ENCODE measurements at regions not wholly inside any gene's neighbourhood (a gene's known extent, or its start where the extent isn't known, plus 50 kb on each side); places are given as distances from the start of the nearest gene placed in this dataset.

DNA sequence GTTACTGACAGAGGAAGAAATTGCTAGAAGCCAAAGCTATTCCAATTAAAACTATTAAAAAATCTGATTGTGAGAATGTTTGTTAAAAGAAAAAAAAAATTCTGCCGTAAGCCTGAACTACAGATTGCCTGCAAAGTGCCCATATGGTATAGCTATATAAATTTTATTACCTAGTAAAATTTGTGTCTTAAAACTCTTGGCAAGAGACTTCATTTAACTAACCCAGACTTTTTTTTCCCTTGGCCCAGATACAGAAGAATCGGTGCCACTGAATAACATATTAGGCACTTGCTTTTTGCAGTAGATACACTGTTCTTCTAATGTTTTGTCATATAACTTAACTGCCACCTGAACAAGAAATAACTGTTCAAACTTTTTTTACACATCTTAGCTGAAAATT, 125.5 kb downstream of the RPS29 start:
- WGBS (ENCODE audit: insufficient coverage) = 100% methylated on average over 1 of the region's 2 CpGs
- H3K79me2 ChIP-seq (ENCODE audit: insufficient read depth, low read length) = no peaks in the 10 kb centered on the region
- H3K9ac ChIP-seq (ENCODE audit: insufficient read depth, low read length, poor library complexity, severe bottlenecking) = no peak overlapping the region
- no peaks in the 10 kb centered on the region for H4K20me1 ChIP-seq (ENCODE audit: insufficient read depth, low read length)
- no peak overlapping the region for H3K27ac Mint-ChIP-seq
- no peak for DNase-seq
- H3K36me3 ChIP-seq (replicated peaks in 1 of 2; ENCODE audit: control insufficient read depth in 1 of 2, insufficient read depth in 2 of 2, low read length in 2 of 2) = no peaks in the 10 kb centered on the region
- H3K4me1 Mint-ChIP-seq = no peaks in the 10 kb centered on the region
- intact Hi-C loops (cut with micrococcal nuclease) = loop anchor here in 1 of 2 donors (5.0 kb wide), 1 partner anchor 307 kb away; the partner anchor contains the start of gene KLHDC2
- no peaks in the 10 kb centered on the region for H3K36me3 Mint-ChIP-seq
- peaks cover 0 to 2% (median 0%) of the 10 kb centered on the region in 3 donors for H3K27me3 Mint-ChIP-seq (ENCODE audit: low read depth in 3 of 3)
- TF ChIP-seq, protein P1, sequence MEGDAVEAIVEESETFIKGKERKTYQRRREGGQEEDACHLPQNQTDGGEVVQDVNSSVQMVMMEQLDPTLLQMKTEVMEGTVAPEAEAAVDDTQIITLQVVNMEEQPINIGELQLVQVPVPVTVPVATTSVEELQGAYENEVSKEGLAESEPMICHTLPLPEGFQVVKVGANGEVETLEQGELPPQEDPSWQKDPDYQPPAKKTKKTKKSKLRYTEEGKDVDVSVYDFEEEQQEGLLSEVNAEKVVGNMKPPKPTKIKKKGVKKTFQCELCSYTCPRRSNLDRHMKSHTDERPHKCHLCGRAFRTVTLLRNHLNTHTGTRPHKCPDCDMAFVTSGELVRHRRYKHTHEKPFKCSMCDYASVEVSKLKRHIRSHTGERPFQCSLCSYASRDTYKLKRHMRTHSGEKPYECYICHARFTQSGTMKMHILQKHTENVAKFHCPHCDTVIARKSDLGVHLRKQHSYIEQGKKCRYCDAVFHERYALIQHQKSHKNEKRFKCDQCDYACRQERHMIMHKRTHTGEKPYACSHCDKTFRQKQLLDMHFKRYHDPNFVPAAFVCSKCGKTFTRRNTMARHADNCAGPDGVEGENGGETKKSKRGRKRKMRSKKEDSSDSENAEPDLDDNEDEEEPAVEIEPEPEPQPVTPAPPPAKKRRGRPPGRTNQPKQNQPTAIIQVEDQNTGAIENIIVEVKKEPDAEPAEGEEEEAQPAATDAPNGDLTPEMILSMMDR (IDR thresholded peaks at IDR 0.05) = no peak
- no peak overlapping the region for H3K4me3 Mint-ChIP-seq
- H2AFZ ChIP-seq (ENCODE audit: insufficient read depth, low read depth, low read length, poor library complexity, severe bottlenecking) = no peak overlapping the region
- no peaks in the 10 kb centered on the region for H3K27me3 ChIP-seq (ENCODE audit: control insufficient read depth in 2 of 2, insufficient read depth in 2 of 2, low read length in 2 of 2)
- H3K4me1 ChIP-seq (ENCODE audit: control insufficient read depth in 1 of 2, insufficient read depth in 2 of 2, low read length in 2 of 2) = no peaks in the 10 kb centered on the region
- H3K27ac ChIP-seq (ENCODE audit: low read depth in 1 of 2, low read length in 2 of 2) = no peak overlapping the region
- H3K9me3 Mint-ChIP-seq = no peaks in the 10 kb centered on the region
- no peak overlapping the region for H3K4me3 ChIP-seq (replicated peaks in 1 of 3; ENCODE audit: low read depth in 2 of 3, low read length in 3 of 3)
- no peaks in the 10 kb centered on the region for H3K9me3 ChIP-seq (replicated peaks in 1 of 2; ENCODE audit: control insufficient read depth in 1 of 2, insufficient read depth in 1 of 2, low read length in 2 of 2)
- H3K4me2 ChIP-seq (replicated peaks; ENCODE audit: extremely low read depth, low read length, poor library complexity, severe bottlenecking) = no peak overlapping the region

DNA sequence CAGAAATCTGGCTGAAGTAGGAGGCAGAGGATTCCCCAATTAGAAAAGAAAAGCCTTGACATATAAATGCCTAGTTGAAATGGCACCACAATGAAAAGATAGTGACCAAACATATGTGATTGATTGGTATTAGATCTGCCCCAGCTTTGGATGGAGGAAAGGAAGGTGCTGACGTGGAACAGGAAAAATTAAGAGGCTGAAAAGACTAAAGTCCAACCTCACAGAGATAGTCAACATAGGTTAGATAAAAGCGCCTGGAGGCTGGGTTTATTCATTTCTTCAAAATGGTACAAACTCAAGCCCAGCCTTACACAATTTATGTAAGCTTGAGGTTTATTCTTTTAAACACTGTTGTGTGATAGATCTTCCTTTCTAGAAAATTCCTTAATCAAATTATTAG, 129.6 kb downstream of the RPS29 start:
- WGBS (ENCODE audit: insufficient coverage) = no CpG with 5 or more reads among the region's 2 CpGs

More for the DNA sequence above, 129.6 kb downstream of the RPS29 start:
- H3K27ac ChIP-seq (ENCODE audit: low read depth in 1 of 2, low read length in 2 of 2) = no peak overlapping the region
- no peaks in the 10 kb centered on the region for H3K79me2 ChIP-seq (ENCODE audit: insufficient read depth, low read length)
- H3K9me3 ChIP-seq (replicated peaks in 1 of 2; ENCODE audit: control insufficient read depth in 1 of 2, insufficient read depth in 1 of 2, low read length in 2 of 2) = peaks cover 0 to 2% of the 10 kb centered on the region in 2 donors
- no peaks in the 10 kb centered on the region for H4K20me1 ChIP-seq (ENCODE audit: insufficient read depth, low read length)
- H3K4me1 ChIP-seq (ENCODE audit: control insufficient read depth in 1 of 2, insufficient read depth in 2 of 2, low read length in 2 of 2) = no peaks in the 10 kb centered on the region
- H3K9me3 Mint-ChIP-seq = peaks cover 0 to 4% (median under 1%) of the 10 kb centered on the region in 7 donors
- H3K27me3 Mint-ChIP-seq (ENCODE audit: low read depth in 3 of 3) = peaks cover 0 to 5% (median 2%) of the 10 kb centered on the region in 3 donors
- no peaks in the 10 kb centered on the region for H3K27me3 ChIP-seq (ENCODE audit: control insufficient read depth in 2 of 2, insufficient read depth in 2 of 2, low read length in 2 of 2)
- TF ChIP-seq, protein P1 (IDR thresholded peaks at IDR 0.05) = no peak
- H2AFZ ChIP-seq (ENCODE audit: insufficient read depth, low read depth, low read length, poor library complexity, severe bottlenecking) = no peak overlapping the region
- intact Hi-C loops (cut with micrococcal nuclease) = no loop called here
- H3K36me3 Mint-ChIP-seq = no peaks in the 10 kb centered on the region
- DNase-seq = no peak
- H3K36me3 ChIP-seq (replicated peaks in 1 of 2; ENCODE audit: control insufficient read depth in 1 of 2, insufficient read depth in 2 of 2, low read length in 2 of 2) = no peaks in the 10 kb centered on the region
- H3K4me3 Mint-ChIP-seq = no peak overlapping the region
- no peaks in the 10 kb centered on the region for H3K4me1 Mint-ChIP-seq
- no peak overlapping the region for H3K27ac Mint-ChIP-seq
- no peak overlapping the region for H3K9ac ChIP-seq (ENCODE audit: insufficient read depth, low read length, poor library complexity, severe bottlenecking)
- H3K4me2 ChIP-seq (replicated peaks; ENCODE audit: extremely low read depth, low read length, poor library complexity, severe bottlenecking) = no peak overlapping the region
- H3K4me3 ChIP-seq (replicated peaks in 1 of 3; ENCODE audit: low read depth in 2 of 3, low read length in 3 of 3) = no peak overlapping the region
